Osteocyte (in vitro differentiated cells): ENCODE measurements at regions not wholly inside any gene's neighbourhood (a gene's known extent, or its start where the extent isn't known, plus 50 kb on each side); places are given as distances from the start of the nearest gene placed in this dataset.

Experiments used
- DNase-seq: peaks from one replicate; pipeline ENCODE4 v3.0.0; 2021; ENCODE audit warnings: mixed read lengths; ENCODE audit not compliant: unreplicated experiment; ENCODE audit errors: extremely low spot score
- H3K27ac Mint-ChIP-seq: one replicate; pipeline ENCODE4 v1.8.0; 2021; ENCODE audit warnings: mild to moderate bottlenecking, mixed read lengths; ENCODE audit not compliant: unreplicated experiment
- H3K27me3 Mint-ChIP-seq: one replicate; pipeline ENCODE4 v1.8.0; 2021; ENCODE audit warnings: mixed read lengths; ENCODE audit not compliant: unreplicated experiment
- H3K36me3 Mint-ChIP-seq: one replicate; pipeline ENCODE4 v1.8.0; 2021; ENCODE audit warnings: mixed read lengths; ENCODE audit not compliant: unreplicated experiment
- H3K4me1 Mint-ChIP-seq: one replicate; pipeline ENCODE4 v1.8.0; 2021; ENCODE audit warnings: mixed read lengths; ENCODE audit not compliant: unreplicated experiment
- H3K4me3 Mint-ChIP-seq: one replicate; pipeline ENCODE4 v1.8.0; 2021; ENCODE audit warnings: mild to moderate bottlenecking, moderate library complexity, mixed read lengths; ENCODE audit not compliant: unreplicated experiment
- H3K9me3 Mint-ChIP-seq: one replicate; pipeline ENCODE4 v1.8.0; 2021; ENCODE audit warnings: mixed read lengths; ENCODE audit not compliant: unreplicated experiment
- TF ChIP-seq, protein P1 (sequence below): fragments of 200-600 bp; sonication (generic); IDR thresholded peaks from 2 replicates; pipeline ENCODE4 v1.5.0; 2021; ENCODE audit warnings: antibody characterized with exemption, mild to moderate bottlenecking, moderate library complexity

GRCh38 chr7:121002-121785, 71.2 kb upstream of the FAM20C start:
- TF ChIP-seq, protein P1, sequence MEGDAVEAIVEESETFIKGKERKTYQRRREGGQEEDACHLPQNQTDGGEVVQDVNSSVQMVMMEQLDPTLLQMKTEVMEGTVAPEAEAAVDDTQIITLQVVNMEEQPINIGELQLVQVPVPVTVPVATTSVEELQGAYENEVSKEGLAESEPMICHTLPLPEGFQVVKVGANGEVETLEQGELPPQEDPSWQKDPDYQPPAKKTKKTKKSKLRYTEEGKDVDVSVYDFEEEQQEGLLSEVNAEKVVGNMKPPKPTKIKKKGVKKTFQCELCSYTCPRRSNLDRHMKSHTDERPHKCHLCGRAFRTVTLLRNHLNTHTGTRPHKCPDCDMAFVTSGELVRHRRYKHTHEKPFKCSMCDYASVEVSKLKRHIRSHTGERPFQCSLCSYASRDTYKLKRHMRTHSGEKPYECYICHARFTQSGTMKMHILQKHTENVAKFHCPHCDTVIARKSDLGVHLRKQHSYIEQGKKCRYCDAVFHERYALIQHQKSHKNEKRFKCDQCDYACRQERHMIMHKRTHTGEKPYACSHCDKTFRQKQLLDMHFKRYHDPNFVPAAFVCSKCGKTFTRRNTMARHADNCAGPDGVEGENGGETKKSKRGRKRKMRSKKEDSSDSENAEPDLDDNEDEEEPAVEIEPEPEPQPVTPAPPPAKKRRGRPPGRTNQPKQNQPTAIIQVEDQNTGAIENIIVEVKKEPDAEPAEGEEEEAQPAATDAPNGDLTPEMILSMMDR, result no peak
- H3K9me3 Mint-ChIP-seq, result no peaks in the 10 kb centered on the region
- H3K36me3 Mint-ChIP-seq, result no peaks in the 10 kb centered on the region
- no peak overlapping the region for H3K4me3 Mint-ChIP-seq
- peaks cover 39% of the 10 kb centered on the region for H3K4me1 Mint-ChIP-seq
- no peaks in the 10 kb centered on the region for H3K27me3 Mint-ChIP-seq
- no peak overlapping the region for H3K27ac Mint-ChIP-seq
- DNase-seq, result no peak

DNA sequence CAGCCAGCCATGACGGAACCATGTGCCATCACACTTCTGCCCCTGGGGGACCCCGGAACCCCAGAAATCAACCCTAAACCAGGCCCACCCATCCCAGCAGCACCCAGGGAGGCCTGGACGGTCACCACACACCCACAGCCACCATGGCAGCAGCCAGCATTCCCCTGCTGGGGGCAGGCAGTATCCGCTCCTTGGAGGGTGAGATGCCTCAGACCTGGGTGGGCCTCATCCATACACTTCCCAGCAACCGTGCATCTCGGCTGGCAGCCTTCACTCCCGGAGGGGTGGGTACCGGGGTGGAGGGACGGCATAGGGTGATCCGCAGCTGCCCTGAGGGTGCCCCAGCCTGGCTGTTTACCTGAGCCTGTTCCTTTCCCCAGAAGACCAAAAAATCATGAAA, 69.1 kb upstream of the FAM20C start:
- no peak overlapping the region for H3K4me3 Mint-ChIP-seq
- no peak for DNase-seq
- H3K36me3 Mint-ChIP-seq, result no peaks in the 10 kb centered on the region
- H3K27ac Mint-ChIP-seq, result no peak overlapping the region
- peaks cover 4% of the 10 kb centered on the region for H3K9me3 Mint-ChIP-seq
- TF ChIP-seq, protein P1, result no peak
- H3K4me1 Mint-ChIP-seq, result peaks cover 32% of the 10 kb centered on the region
- no peaks in the 10 kb centered on the region for H3K27me3 Mint-ChIP-seq

DNA sequence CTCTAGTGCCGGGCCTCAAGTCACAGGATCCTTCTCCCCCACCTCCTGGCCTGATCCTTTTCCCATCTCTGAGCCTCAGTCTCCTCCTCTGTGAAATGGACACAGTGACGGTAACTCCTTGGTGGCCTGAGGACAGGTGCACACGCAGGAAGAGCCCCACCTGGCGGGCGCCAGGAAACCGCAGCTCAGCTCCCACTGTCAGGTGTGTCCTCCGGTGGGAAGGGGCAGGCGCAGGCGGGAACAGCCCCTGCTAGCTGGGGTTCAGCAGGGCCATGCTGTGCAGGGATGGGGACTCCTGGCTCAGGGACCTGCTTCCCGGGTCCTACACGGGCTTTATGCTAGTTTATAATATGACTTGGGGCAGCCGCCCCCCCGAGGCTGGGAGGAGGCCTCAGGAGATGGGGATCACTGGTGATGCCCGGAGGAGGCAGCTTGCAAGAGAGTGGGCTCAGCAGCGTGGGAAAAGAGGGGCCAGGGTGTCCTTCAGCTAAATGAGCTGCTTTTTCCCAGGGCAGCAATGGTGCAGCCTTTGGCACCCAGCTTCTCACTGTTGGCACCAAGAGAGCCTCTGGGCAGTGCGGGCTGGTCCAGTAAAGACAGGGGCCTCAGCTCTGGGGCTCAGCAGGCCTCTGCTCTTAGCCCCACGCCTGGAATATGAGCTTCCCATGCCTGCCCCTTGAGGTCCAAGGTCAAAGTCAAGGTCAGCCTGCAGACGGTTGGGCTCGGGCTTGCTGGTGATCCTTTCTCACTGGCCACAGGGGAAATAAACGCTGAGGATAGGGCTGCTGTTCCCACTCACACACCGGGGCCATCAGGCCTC, 68.0 kb upstream of the FAM20C start:
- H3K27me3 Mint-ChIP-seq, result no peaks in the 10 kb centered on the region
- H3K27ac Mint-ChIP-seq, result no peak overlapping the region
- TF ChIP-seq, protein P1, result no peak
- H3K9me3 Mint-ChIP-seq, result peaks cover 4% of the 10 kb centered on the region
- H3K4me3 Mint-ChIP-seq, result no peak overlapping the region
- peaks cover 22% of the 10 kb centered on the region for H3K4me1 Mint-ChIP-seq
- DNase-seq, result no peak
- no peaks in the 10 kb centered on the region for H3K36me3 Mint-ChIP-seq

- H3K27ac Mint-ChIP-seq, result no peak overlapping the region
Observed at GRCh38 chr7:125061-125475, 67.3 kb upstream of the FAM20C start.

More at GRCh38 chr7:125061-125475, 67.3 kb upstream of the FAM20C start:
- DNase-seq, result no peak
- TF ChIP-seq, protein P1, result no peak
- Mint-ChIP-seq H3K4me3 (no peak overlapping the region), H3K9me3 (peaks cover 4% of the 10 kb centered on the region), H3K36me3 (no peaks in the 10 kb centered on the region), H3K4me1 (peaks cover 19% of the 10 kb centered on the region), H3K27me3 (no peaks in the 10 kb centered on the region)
